HG02610 (cell line): ENCODE measurements at regions not wholly inside any gene's neighbourhood (a gene's known extent, or its start where the extent isn't known, plus 50 kb on each side); places are given as distances from the start of the nearest gene placed in this dataset.
"Not testable (repeated sequence)": the region's sequence is repeated elsewhere in the genome, so short reads cannot be mapped to it uniquely, and the experiment has no call there.

Experiments used
- ATAC-seq: cut with Tn5 transposase; IDR thresholded peaks from one replicate; pipeline ENCODE4 v1.9.1; 2021; ENCODE audit warnings: mild to moderate bottlenecking, moderate library complexity; ENCODE audit not compliant: unreplicated experiment

DNA sequence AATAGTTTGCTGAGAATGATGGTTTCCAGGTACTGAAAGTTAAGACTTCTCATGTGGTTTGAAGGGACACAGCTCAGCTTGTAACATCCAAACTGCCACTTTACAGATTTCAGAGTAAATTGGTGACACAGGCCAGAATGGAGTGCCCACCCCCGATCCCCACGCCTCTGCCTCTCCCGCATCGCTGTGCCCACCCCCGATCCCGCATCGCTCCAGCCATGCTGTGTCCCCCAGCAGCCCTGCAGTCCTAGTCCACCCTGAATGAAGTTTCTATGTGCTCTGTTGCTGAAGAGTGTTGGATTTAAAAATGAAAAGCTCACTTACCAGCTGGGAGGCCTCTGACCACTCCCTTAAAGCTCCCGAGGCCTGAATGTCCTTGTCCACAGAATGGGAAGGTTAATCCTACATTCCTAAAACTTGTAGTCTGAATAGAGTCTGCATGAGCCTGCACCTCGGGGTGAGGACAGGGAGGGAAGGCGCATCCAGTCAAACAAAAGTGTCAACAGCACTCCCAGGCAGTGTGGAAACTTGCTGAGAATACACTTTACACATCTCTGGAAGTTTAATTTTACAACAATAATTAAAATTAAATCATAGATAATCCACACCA lies 176.4 kb upstream of the ID2 start:
- ATAC-seq = no peak

DNA sequence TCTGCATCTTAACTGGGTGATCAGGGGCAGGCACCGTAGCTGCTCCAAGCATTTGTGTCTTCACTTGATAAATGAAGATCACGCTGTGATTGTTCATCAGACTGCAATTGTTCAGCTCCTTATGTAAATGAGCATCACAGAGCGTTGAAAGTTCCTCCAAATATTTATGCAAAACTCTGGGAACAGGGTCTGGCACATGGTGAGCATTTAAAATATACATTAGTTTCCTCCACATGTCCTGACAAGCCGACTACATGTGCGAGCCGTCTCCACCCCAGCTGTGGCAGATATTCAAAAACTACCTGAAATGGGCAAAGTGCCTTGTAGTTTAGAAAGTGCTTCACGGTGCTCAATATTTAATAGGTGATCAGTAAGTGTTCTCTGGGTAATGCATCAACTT lies 175.1 kb upstream of the ID2 start:
- no peak for ATAC-seq

DNA sequence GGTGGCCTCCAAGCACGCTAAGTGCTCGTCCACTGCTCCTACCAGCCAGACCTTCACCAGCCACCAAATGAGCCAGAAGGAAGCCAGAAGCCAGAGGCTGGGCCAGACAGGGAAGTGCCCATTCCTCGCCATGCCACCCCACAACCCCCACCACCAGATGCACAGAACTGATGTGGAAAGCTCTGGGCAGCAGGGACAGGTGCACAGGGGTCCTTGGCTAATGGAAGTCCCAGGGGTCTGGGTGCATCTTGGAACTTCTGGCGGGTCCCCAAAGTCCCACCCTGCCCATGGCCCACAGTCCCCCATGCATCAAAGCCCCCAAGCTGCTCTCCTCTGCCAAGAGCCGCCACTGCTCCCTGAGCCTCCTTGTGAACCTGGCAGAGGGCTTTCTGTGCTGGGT lies 173.1 kb upstream of the ID2 start:
- no peak for ATAC-seq

DNA sequence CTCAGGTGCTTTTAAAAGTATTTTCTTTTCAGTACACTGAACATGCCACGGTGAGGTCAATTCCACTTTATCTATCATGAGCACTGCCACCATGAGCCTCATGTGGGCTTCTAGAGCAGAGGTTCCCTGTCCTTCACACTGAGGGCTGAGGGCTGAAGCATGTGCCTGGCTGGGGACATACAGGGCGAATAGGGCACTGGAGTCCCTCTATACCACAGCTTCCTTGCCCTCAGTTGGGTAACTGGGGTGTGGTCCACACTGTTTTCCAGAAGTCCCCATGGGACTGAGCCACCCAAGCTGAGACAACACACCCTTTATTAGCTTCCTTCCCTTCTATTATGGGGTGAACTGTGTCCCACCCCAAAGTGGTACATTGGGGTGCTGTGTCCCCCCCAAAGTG lies 172.2 kb upstream of the ID2 start:
- no peak for ATAC-seq

DNA sequence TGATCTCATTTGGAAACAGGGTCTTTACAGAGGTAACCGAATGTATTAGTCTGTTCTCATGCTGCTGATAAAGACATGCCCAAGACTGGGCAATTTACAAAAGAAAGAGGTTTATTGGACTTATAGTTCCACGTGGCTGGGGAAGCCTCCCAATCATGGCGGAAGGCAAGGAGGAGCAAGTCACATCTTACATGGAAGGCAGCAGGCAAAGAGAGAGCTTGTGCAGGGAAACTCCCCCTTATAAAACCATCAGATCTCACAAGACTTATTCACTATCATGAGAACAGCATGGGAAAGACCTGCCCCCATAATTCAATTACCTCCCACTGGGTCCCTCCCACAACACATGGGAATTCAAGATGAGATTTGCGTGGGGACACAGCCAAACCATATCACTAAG lies 171.8 kb upstream of the ID2 start:
- not testable (repeated sequence) for ATAC-seq

DNA sequence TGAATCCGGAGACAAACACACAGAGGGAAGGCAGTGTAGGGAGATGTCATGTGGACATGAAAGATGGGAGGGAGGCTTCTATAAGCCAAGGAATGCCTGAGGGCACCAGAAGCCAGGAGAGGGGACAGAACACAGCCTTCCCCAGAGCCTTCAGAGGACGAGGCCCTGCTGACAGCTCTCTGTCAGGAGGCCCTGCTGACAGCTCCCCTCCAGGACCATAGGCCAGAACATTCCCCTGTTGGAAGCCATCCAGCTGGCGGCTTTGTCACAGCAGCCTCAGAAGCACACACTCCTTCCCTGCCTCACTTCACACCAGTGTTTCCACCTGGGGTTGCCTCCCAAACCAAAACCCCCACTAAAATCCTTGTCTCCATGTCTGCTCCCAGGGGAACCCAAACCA lies 171.3 kb upstream of the ID2 start:
- ATAC-seq = no peak

DNA sequence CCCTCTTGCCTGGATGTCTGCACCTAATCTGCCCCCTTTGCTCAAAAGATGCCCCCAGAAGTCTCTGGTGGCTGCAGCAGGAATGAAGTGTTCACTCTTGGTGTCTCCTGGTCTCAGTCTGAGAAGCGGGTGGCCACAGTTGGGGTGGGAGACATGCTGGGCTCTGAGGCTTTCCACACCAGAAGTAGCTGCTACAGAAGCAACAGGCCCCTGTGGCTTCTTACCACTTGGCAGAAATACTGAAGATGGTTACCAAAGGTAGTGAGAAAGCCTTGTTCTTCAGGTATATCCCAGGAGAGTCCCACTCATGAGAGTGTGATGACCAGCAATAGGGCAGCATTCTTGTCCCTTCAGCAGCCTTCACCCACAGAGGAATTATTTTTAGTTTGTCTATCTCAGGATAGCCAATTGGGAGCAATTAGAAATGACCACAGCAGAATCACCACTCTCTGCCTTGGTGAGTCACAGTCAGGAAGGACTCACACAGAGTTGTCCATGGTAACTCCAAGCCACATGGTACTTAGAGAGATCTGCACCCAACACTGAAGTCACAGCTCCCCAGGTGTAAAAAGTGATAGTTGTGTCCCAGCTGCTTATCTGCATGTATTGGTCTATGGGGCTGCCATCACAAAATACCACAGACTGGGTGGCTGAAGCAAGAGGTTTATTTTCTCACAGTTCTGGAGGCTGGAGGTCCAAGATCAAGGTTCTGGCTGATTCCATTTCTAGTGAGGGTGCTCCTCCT lies 169.8 kb upstream of the ID2 start:
- no peak for ATAC-seq

DNA sequence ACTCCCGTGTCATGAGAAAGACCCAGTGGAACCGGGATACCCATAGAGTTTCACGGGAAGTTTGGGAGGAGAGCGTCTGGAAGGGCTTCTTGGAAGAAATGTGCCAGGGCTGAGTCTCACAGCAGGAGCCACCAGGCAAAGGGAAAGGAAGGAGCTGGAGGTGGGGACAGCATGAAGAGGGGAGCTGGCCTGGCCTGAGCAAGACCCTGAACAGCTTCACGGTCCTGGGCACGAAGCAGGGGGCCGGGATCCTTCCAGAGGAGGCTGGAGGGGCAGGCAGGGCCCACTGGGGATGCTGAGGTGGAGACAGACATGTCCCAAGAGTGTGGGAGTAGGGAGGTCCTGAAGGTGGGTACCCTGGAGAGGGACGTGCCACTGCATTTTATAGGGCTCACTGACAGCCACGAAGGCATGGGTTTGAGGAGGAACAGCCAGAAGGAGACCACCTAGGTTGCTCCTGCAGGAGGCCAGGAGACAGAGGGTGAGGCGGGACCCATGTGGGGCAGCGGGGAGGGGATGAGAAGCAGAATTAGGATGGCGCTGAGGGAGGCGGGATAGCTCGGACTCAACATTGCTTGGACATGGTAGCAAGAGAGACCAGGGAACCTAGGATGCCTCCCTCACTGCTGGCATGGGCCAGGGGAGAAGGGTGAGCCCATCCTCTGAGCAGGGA lies 168.1 kb upstream of the ID2 start:
- no peak for ATAC-seq

DNA sequence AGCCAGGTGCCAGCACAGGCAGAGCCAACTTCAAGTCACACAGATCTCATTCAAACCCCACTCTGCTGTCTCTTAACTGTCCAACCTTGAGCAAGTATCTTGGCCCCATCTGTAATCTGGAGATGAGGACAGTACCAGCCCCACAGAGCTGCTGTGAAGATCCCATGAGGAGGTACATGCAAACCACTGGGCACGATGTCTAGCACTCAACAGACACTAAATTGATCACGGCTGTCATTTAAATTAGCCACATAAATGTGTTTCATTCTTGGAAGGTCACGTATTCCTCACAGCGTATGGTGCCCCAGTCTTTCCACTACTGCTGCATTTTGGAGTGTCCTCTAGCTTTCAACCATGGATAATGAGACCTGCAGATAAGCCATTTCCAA lies 167.6 kb upstream of the ID2 start:
- no peak for ATAC-seq

DNA sequence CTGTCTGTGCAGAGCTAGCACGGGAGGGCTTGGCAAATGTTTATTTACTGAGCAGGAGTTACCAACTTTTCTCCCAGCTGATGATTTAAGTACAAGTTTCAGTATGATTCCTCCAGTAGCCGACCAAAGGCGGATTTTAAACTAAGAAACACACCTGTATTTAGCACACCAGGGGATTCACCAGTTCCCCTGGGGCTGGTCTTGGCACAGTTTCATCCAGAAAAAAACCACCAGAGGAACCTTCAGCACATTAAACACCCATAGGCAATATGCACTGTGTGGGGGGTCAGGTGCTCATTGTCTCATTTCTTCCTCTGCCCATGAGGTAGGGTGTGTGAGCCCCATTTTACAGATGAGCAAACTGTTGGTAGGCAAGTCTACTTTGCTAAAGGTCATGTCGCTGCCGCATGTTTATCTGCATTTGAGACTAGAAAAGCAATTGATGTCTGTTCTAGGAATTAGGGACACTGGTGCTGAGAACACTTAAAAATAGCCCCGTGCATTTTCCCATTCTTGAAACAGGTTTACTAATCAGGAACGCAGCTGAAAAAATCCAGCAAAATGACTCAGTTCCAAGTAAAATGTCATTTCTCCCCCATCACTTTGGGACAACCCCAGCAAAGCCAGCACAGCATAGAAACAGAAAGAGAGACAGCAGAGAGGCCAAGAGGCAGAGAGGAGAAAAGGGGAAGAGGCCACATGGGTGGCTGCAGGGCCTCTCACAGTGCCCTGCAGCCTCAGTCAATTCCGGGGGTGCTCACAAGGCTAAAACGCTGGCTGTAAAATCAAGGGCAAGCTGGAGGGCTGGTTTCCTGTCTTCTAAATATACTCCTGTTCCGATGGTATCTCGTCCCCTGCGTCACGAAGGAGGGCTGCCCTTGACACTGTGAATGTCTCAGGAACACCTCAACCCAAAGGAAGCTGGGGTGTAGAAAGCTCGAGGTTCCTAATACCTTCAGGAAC lies 166.8 kb upstream of the ID2 start:
- peak; percentile 67 for ATAC-seq

DNA sequence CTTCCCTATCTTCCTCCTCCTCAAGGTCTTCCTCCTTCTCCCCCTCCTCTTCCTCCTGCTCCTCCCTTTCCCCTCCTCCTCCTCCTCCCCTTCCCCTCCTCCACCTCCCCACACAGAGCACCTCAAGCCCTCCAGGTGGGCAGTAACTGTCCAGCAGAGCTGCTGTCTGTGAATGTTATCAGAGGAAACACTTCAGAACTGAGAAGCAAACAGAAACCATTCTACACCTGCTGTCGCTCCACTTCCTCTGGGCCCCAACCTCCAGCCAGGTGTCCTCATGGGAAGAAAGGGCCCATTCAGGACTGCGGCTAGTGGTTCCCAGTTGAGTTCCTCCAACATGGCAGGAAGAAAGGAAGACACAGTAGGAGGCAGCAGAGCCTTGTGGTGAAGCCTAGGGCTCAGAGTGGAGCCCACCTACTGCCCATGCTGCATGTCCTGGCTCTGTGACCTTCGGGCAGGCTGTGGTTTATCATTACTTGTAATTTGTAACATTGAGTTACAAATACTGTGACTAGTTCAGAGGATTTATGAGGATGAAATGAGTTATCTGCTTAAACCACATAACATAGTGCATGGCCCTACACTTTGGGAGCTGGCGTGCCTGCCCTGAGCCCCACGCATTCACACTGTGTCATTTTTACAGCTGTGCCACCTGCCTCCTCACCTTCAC lies 165.9 kb upstream of the ID2 start:
- ATAC-seq = peak; percentile 24

DNA sequence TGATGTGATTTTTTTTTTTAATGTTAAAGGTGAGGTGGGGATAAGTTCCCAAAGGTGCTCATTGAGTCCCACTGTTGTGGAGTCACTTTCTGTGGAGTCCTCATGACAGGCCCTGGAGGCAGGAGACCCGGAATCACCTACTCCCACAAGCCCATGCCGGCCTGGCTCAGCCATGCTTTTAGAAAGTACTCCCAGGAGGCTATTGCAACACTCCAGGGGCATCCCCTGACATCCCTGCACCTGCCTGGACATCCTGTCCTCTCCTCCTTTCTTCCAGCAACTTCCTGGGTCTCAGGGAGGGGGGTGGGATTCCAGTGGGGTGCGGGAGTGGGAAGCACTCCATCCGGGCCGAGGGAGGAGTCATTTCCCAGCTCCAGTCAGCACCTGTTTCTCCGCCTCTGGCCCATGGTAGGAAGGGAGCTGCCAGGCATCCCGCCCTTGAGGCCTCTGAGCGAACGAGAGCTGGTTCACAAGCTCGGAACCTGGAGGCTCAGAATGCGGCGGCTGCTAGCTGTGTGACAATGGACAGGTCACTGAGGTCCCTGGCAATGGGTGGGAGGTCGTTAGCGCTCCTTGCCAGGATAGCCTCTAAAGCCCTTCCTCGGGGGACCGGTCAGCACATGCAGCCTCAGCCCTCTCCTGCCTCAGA lies 163.9 kb upstream of the ID2 start:
- no peak for ATAC-seq

DNA sequence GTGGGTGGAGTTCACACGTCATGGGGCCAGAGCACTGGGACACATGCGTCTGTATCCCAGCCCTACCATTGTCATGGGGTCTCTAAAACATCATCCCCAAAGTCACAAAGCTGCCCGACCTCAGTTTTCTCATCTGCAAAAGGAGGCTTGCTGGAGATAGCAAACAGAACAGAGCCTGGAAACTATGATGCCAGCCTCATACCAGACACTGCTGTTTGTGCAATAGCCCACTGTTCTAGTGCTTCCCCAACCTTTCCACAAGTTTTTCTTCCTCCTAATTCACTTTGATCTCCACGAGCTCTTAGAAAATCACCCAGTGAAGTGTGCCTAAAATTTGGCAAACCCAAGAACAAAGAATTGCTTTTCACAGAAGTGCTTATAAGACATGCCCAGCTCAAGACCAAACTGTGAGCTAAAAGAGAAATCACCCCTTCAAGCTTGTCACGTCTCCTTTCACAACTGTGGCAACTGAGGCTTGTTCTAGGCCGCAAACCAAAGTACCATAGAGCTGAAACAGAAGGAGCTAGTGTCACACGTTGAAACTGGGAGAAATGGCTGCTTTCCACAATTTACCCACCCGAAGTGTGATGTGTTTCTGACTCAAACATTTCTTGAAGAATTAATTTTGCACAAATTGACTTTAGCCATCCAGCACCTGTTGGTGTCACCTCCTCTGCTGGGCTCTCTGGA lies 162.7 kb upstream of the ID2 start:
- ATAC-seq = no peak

DNA sequence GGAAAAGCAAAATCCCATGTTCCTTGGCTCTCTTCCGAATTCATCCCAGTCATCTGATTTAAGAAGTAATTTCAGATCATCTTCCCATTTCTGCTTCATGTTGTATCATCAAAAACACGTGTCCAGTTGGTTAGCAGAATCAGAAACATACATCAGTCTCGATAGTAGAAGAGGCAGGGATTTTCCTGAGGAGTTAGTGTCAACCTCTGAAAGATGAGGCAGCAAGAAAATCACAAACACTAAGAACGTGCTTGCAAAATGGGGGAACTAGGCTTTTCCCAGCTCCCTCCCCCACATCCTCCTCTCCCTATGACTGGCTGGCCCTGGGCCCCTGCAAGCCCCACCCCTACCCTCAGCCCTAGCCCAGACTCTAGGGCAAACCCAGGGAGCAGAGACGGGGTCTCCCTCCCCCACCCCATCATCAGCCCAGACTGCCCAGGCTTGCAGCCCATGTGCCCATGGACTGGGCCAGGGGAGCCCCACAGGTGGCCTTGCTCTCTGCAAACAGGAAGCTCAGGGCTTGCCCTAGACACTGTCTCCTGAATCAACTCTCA lies 161.0 kb upstream of the ID2 start:
- peak; percentile 38 for ATAC-seq

DNA sequence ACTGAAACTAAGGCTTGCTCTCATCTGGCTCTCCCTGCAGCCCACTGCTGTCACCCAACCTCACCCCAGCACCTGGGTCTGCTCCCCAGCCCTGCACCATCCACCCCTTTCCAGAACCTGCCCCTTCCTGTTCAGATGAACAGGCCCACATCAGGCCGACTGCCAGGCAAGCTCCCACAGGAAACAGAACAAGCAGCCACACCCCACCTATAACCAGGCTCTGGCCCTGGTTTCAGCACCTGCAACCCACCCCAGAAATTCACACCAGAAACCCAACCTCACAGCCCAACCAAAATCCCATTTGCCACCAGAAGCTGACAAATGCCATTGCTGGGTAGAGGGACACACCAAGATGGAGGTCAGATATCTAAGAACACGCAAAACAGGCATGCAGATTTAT lies 159.2 kb upstream of the ID2 start:
- no peak for ATAC-seq

DNA sequence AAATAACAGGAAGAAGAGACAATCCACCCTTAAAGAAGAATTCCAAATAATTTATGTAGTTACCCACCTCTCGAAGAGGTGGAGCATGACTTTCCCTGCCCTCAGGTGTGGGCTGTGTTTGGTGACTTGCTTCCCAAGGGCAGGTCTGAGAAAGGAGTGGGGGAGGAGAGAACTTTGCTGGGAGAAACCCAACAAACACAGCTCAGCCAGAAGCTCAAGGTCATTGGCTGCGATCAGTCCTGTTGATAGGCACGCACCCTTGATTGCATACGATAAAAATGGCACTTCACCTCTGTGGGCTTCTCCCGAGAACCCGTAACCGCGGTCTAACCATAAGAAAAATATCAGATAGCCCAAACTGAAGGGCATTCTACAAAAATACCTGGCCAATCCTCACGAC lies 157.5 kb upstream of the ID2 start:
- ATAC-seq = no peak

DNA sequence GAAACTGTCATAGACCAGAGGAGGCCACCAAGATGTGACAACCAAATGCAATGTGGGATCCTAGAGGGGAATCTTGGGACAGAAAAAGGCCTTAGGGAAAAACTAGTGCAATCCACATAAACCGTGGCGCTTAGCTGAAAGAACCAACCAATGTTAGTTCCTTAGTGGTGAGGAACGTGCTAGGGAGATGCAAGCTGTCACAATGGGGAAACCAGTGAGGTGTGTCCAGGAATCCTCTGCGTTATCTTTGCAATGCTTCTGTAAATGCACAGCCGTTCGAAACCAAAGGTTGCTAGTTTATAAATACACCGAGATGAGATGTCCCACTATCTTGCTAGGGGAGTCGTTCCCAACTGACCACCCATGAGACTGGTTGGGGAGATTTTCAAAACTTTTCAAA lies 157.0 kb upstream of the ID2 start:
- no peak for ATAC-seq

DNA sequence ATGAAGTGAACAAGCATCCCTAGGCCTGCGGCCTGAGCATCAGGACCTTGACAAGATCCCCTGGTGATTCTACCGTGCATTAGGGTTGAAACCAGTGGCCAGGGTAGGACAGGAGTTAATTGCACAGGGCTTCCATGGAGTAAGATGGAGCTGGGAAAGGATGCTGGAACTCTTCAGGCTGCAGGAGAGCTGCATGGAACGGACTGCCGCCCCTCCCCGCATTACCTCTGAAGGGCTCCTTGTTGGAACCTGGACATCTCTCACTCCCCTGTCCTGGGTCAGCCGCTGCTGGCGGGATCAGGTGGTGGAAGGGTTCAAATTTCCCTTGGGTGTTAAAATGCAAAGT lies 156.6 kb upstream of the ID2 start:
- no peak for ATAC-seq

DNA sequence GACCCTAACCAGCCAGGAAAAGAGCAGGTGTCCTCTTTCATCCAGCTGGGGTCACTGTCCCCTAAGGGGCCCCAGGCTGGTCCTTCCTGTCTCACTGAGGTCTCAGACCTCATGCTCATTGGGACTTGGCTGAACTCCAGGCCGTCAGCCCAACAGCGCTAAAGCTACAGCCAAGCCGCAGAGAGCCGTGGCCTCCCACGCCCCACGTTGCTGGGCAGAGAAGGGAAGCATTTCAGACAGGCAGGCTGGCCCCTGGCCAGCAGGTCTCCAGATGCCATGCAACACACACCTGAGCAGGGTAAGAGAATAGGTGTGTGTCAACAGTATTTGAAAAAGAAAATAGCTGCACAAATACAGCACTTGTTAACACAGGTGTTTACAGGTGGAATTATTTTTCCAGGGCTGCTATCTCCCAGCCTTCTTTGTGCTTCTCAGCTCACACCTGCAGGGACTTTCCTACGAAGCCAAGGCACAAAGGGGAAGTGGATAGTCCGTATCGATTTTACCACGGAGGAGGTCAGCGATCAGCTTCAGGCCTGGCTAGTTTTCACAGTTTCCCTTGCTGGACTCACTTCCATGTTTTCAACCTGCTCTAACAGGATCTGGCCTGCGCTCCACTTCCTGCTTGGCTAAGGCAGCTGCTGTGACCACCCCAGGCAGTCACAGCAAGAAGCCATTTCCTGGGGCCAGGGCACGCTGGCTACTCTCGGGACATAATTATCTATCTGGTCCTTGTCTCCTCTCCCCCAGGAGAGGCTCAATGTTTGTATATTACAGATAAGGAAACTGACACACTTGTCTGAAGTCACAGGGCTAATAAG lies 156.1 kb upstream of the ID2 start:
- ATAC-seq = peak; percentile 66
